GM13976 (cell line): ENCODE measurements at regions not wholly inside any gene's neighbourhood (a gene's known extent, or its start where the extent isn't known, plus 50 kb on each side); places are given as distances from the start of the nearest gene placed in this dataset.

Experiments
- DNase-seq: peaks from one replicate; pipeline ENCODE4 v3.0.0; 2012; ENCODE audit warnings: low spot score
- CTCF ChIP-seq: IDR thresholded peaks from 2 replicates; pipeline ENCODE4 v1.5.1; 2012; ENCODE audit warnings: borderline replicate concordance, mild to moderate bottlenecking; ENCODE audit not compliant: insufficient read depth; ENCODE audit errors: extremely low read depth, missing control alignments, control extremely low read depth
- in situ Hi-C: fragments of 300-500 bp; cut with MboI; formaldehyde crosslinking; loops from one replicate; pipeline ENCODE4 v1.12.0; 2022; ENCODE audit warnings: low sequenced_read_pairs, mixed read lengths, inconsistent platforms; ENCODE audit not compliant: unreplicated experiment

DNA sequence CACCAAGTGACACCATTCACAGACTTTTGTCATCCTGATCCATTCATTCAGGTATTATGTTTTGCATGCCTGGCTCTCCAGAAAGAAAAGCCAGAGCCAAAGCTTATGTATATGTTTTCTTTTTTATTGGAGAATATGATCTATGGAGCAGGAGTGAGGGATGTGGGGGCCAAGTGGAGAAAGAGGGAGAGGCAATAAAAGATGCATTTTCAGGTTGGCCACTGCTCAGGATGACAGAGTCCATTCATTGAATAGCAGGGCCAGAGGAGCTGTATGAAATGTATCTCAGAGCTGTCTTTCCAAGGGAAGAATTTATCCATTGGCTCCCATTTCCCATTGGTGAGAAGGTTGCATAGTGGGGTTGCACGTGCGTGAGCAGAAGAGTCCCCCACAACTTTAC is 416.1 kb downstream of the ATP23 start:
- no peak for TF ChIP-seq CTCF
- in situ Hi-C loops = no loop called here
- DNase-seq = no peak

- no peak for TF ChIP-seq CTCF
- no peak for DNase-seq
- in situ Hi-C loops = no loop called here
Observed at GRCh38 chr12:58358369-58358768, 417.0 kb downstream of the ATP23 start.

- TF ChIP-seq CTCF = no peak
- in situ Hi-C loops = no loop called here
- no peak for DNase-seq
Observed at GRCh38 chr12:58359084-58359483, 417.7 kb downstream of the ATP23 start.

GRCh38 chr12:58361056-58361455 is 419.7 kb downstream of the ATP23 start:
- no peak for TF ChIP-seq CTCF
- in situ Hi-C loops = no loop called here
- no peak for DNase-seq

DNA sequence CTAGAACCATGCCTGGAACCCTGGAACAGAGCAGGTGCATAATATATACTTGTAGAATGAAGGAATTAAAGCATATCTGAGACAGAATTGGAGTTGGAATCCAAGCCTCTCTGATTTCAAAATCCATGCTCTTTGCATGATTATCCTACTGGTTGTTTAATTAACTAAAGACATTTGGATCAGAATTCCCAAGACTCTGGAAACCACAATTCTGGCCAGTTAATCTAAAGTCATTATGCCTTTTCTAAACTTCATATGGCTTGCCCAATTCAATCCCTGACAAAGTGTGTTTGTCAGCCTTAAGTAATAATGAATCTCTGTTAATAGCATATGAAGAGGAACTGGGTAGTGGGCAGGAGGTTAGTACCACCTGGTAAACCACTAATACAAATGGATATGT is 422.6 kb downstream of the ATP23 start:
- DNase-seq = no peak
- no peak for TF ChIP-seq CTCF
- in situ Hi-C loops = no loop called here

DNA sequence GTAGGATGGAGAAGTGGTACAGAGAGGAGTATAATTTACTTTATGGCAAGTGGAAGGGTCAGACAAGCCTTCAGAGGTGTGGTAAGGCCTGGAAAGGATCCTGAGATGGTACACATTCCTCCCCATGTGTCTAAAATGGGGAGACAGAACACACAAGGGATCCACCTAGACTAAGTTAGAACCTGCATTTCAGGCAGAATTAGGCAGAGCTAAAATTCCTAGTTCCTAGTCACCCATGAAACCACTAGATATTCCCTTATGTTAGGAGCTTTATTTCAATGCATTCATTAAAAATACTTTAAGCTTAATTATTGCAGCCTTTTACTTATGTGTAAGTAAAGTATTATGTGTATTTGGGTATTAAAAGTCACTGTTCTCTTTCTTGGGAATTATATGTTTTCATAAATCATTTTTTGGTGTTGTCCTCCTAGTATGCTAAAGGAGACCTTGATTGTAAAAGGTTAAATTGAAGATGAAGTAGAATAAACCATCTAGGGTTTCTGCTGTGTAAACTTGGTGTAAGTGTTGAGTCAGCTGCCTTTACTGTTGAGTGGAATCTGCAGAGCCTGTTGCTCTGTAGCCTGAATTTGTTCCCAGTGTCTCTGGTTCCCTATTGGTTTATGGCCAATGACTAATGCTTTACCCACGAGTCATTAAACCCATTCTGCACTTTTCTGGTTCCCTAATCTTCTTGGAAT is 423.2 kb downstream of the ATP23 start:
- TF ChIP-seq CTCF = no peak
- in situ Hi-C loops = no loop called here
- DNase-seq = no peak

- TF ChIP-seq CTCF = no peak
- in situ Hi-C loops = no loop called here
- DNase-seq = no peak
Observed at GRCh38 chr12:58365087-58365390, 423.7 kb downstream of the ATP23 start.
